Activated naive CD8-positive, alpha-beta T cell treated with anti-CD3 and anti-CD28 coated beads, Interleukin-2, amount 10 ng/mL, durations not matched to agents 7 days and 5 days (primary cell): ENCODE measurements at regions not wholly inside any gene's neighbourhood (a gene's known extent, or its start where the extent isn't known, plus 50 kb on each side); places are given as distances from the start of the nearest gene placed in this dataset.

Experiments used
- ATAC-seq: fragments of 150-1000 bp; cut with Tn5 transposase; one replicate; pipeline ENCODE4 v1.10.0; 2021; ENCODE audit warnings: low read depth, moderate library complexity
- POLR2A ChIA-PET: fragments of 350-600 bp; sonication (Branson Sonifier 250); formaldehyde crosslinking; loops from one replicate; lab custom pipeline; 2021; ENCODE audit warnings: antibody characterized with exemption; lab: Charles Lee
- DNase-seq: peaks from one replicate; pipeline ENCODE4 v3.0.0; 2021
- H3K27ac Mint-ChIP-seq: one replicate; pipeline ENCODE4 v1.8.0; 2022; ENCODE audit warnings: mild to moderate bottlenecking, mixed read lengths
- H3K27me3 Mint-ChIP-seq: one replicate; pipeline ENCODE4 v1.8.0; 2022; ENCODE audit warnings: mild to moderate bottlenecking, moderate library complexity, mixed read lengths
- H3K36me3 Mint-ChIP-seq: one replicate; pipeline ENCODE4 v1.8.0; 2021; ENCODE audit warnings: mild to moderate bottlenecking, mixed read lengths
- H3K4me1 Mint-ChIP-seq: one replicate; pipeline ENCODE4 v1.8.0; 2021; ENCODE audit warnings: mixed read lengths
- H3K4me3 Mint-ChIP-seq: one replicate; pipeline ENCODE4 v1.8.0; 2022; ENCODE audit warnings: mild to moderate bottlenecking, moderate library complexity, mixed read lengths
- H3K9me3 Mint-ChIP-seq: one replicate; pipeline ENCODE4 v1.8.0; 2021; ENCODE audit warnings: mixed read lengths

- Mint-ChIP-seq H3K27ac (no peak overlapping the region), H3K4me3 (no peak overlapping the region), H3K27me3 (no peaks in the 10 kb centered on the region), H3K9me3 (no peaks in the 10 kb centered on the region), H3K4me1 (no peaks in the 10 kb centered on the region), H3K36me3 (no peaks in the 10 kb centered on the region)
- DNase-seq: no peak
- no peak for ATAC-seq
- POLR2A ChIA-PET: no interaction called here
These were observed 926.8 kb downstream of the DIAPH3 start for GRCh38 chr13:59236944-59237343.

GRCh38 chr13:59247171-59247570 lies 916.6 kb downstream of the DIAPH3 start:
- Mint-ChIP-seq H3K27ac (no peak overlapping the region), H3K36me3 (no peaks in the 10 kb centered on the region), H3K27me3 (no peaks in the 10 kb centered on the region), H3K9me3 (no peaks in the 10 kb centered on the region), H3K4me3 (no peak overlapping the region), H3K4me1 (no peaks in the 10 kb centered on the region)
- POLR2A ChIA-PET: no interaction called here
- no peak for ATAC-seq
- DNase-seq: no peak

GRCh38 chr13:59250336-59251189 lies 913.2 kb downstream of the DIAPH3 start:
- Mint-ChIP-seq H3K9me3 (no peaks in the 10 kb centered on the region), H3K27me3 (no peaks in the 10 kb centered on the region), H3K4me3 (no peak overlapping the region), H3K27ac (no peak overlapping the region), H3K36me3 (no peaks in the 10 kb centered on the region), H3K4me1 (no peaks in the 10 kb centered on the region)
- POLR2A ChIA-PET: no interaction called here
- no peak for ATAC-seq
- DNase-seq: no peak

- H3K27me3 Mint-ChIP-seq: peaks cover 4% of the 10 kb centered on the region
- no peaks in the 10 kb centered on the region for H3K36me3 Mint-ChIP-seq
- no peak for ATAC-seq
- H3K4me1 Mint-ChIP-seq: no peaks in the 10 kb centered on the region
- DNase-seq: no peak
- H3K4me3 Mint-ChIP-seq: no peak overlapping the region
- no peak overlapping the region for H3K27ac Mint-ChIP-seq
- H3K9me3 Mint-ChIP-seq: no peaks in the 10 kb centered on the region
- POLR2A ChIA-PET: no interaction called here
These were observed 904.3 kb downstream of the DIAPH3 start for GRCh38 chr13:59259165-59260000.

- no peak for ATAC-seq
- Mint-ChIP-seq H3K27ac (no peak overlapping the region), H3K27me3 (peaks cover 4% of the 10 kb centered on the region), H3K4me1 (no peaks in the 10 kb centered on the region), H3K9me3 (peaks cover 2% of the 10 kb centered on the region), H3K36me3 (no peaks in the 10 kb centered on the region), H3K4me3 (no peak overlapping the region)
- DNase-seq: no peak
- POLR2A ChIA-PET: no interaction called here
These were observed 901.7 kb downstream of the DIAPH3 start for GRCh38 chr13:59261928-59262488.

- Mint-ChIP-seq H3K27me3 (peaks cover 4% of the 10 kb centered on the region), H3K27ac (no peak overlapping the region), H3K36me3 (no peaks in the 10 kb centered on the region), H3K4me3 (no peak overlapping the region), H3K9me3 (peaks cover 2% of the 10 kb centered on the region), H3K4me1 (no peaks in the 10 kb centered on the region)
- POLR2A ChIA-PET: no interaction called here
- ATAC-seq: no peak
- no peak for DNase-seq
These were observed 900.2 kb downstream of the DIAPH3 start for GRCh38 chr13:59263531-59263930.

- peaks cover 2% of the 10 kb centered on the region for H3K9me3 Mint-ChIP-seq
- DNase-seq (no peak), ATAC-seq (no peak)
- peaks cover 4% of the 10 kb centered on the region for H3K27me3 Mint-ChIP-seq
- H3K4me1 Mint-ChIP-seq: no peaks in the 10 kb centered on the region
- no peak overlapping the region for H3K27ac Mint-ChIP-seq
- H3K36me3 Mint-ChIP-seq: no peaks in the 10 kb centered on the region
- POLR2A ChIA-PET: no interaction called here
- H3K4me3 Mint-ChIP-seq: no peak overlapping the region
These were observed 897.2 kb downstream of the DIAPH3 start for GRCh38 chr13:59266478-59267063.

- H3K4me1 Mint-ChIP-seq: no peaks in the 10 kb centered on the region
- ATAC-seq (no peak), DNase-seq (no peak)
- no peaks in the 10 kb centered on the region for H3K36me3 Mint-ChIP-seq
- no peak overlapping the region for H3K4me3 Mint-ChIP-seq
- POLR2A ChIA-PET: no interaction called here
- peaks cover 2% of the 10 kb centered on the region for H3K9me3 Mint-ChIP-seq
- peaks cover 2% of the 10 kb centered on the region for H3K27me3 Mint-ChIP-seq
- no peak overlapping the region for H3K27ac Mint-ChIP-seq
These were observed 894.3 kb downstream of the DIAPH3 start for GRCh38 chr13:59269476-59269875.

- H3K4me1 Mint-ChIP-seq: no peaks in the 10 kb centered on the region
- peaks cover 2% of the 10 kb centered on the region for H3K27me3 Mint-ChIP-seq
- peaks cover 1% of the 10 kb centered on the region for H3K9me3 Mint-ChIP-seq
- no peaks in the 10 kb centered on the region for H3K36me3 Mint-ChIP-seq
- no peak overlapping the region for H3K27ac Mint-ChIP-seq
- H3K4me3 Mint-ChIP-seq: no peak overlapping the region
- no peak for ATAC-seq
- no peak for DNase-seq
- POLR2A ChIA-PET: no interaction called here
These were observed 893.4 kb downstream of the DIAPH3 start for GRCh38 chr13:59270327-59270726.

GRCh38 chr13:59274958-59275727 lies 888.6 kb downstream of the DIAPH3 start:
- H3K36me3 Mint-ChIP-seq: no peaks in the 10 kb centered on the region
- peaks cover 2% of the 10 kb centered on the region for H3K27me3 Mint-ChIP-seq
- no peaks in the 10 kb centered on the region for H3K9me3 Mint-ChIP-seq
- POLR2A ChIA-PET: no interaction called here
- H3K4me1 Mint-ChIP-seq: no peaks in the 10 kb centered on the region
- H3K4me3 Mint-ChIP-seq: no peak overlapping the region
- H3K27ac Mint-ChIP-seq: no peak overlapping the region
- DNase-seq: no peak
- no peak for ATAC-seq

- Mint-ChIP-seq H3K27ac (no peak overlapping the region), H3K36me3 (no peaks in the 10 kb centered on the region), H3K4me1 (no peaks in the 10 kb centered on the region), H3K9me3 (no peaks in the 10 kb centered on the region), H3K4me3 (no peak overlapping the region), H3K27me3 (peaks cover 2% of the 10 kb centered on the region)
- ATAC-seq (no peak), DNase-seq (no peak)
- POLR2A ChIA-PET: no interaction called here
These were observed 887.3 kb downstream of the DIAPH3 start for GRCh38 chr13:59276436-59276835.

GRCh38 chr13:59277106-59277505 lies 886.6 kb downstream of the DIAPH3 start:
- no peaks in the 10 kb centered on the region for H3K27me3 Mint-ChIP-seq
- H3K4me1 Mint-ChIP-seq: no peaks in the 10 kb centered on the region
- H3K4me3 Mint-ChIP-seq: no peak overlapping the region
- no peak for DNase-seq
- no peaks in the 10 kb centered on the region for H3K9me3 Mint-ChIP-seq
- no peak overlapping the region for H3K27ac Mint-ChIP-seq
- ATAC-seq: no peak
- POLR2A ChIA-PET: no interaction called here
- no peaks in the 10 kb centered on the region for H3K36me3 Mint-ChIP-seq

GRCh38 chr13:59279028-59279427 lies 884.7 kb downstream of the DIAPH3 start:
- DNase-seq: no peak
- H3K4me3 Mint-ChIP-seq: no peak overlapping the region
- H3K4me1 Mint-ChIP-seq: no peaks in the 10 kb centered on the region
- H3K36me3 Mint-ChIP-seq: no peaks in the 10 kb centered on the region
- POLR2A ChIA-PET: no interaction called here
- no peak for ATAC-seq
- no peak overlapping the region for H3K27ac Mint-ChIP-seq
- H3K27me3 Mint-ChIP-seq: no peaks in the 10 kb centered on the region
- H3K9me3 Mint-ChIP-seq: no peaks in the 10 kb centered on the region
